Activated effector memory CD4-positive, alpha-beta T cell treated with anti-CD3 and anti-CD28 coated beads, Interleukin-2, amount 50 U/mL, for 16 hours (primary cell): ENCODE measurements at regions not wholly inside any gene's neighbourhood (a gene's known extent, or its start where the extent isn't known, plus 50 kb on each side); places are given as distances from the start of the nearest gene placed in this dataset.
"Not testable (repeated sequence)": the region's sequence is repeated elsewhere in the genome, so short reads cannot be mapped to it uniquely, and the experiment has no call there.

Experiments used
- DNase-seq: peaks from one replicate; pipeline ENCODE4 v3.0.0-alpha.2; 2020

- no peak for DNase-seq
Measured at GRCh38 chr6:14463110-14463509, 345.5 kb downstream of the CD83 start.

DNA sequence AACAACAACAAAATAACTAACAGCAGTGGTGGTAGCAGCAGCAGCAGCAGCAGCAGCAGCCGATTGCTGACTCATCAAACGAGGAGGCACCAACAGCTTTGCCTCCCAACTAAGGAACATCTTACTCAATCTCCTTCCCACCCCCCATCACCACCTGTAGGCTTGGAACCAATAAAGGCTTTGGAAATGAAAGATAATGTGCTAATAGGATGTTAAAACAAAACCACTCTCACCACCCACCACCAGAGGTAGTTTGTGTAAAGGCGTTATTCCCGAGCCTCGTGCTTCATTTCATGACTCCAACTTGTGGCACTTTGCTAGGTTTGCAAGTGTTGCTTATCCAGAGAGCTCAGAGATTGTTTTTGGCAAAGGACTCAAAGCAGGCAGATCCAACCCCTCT is 346.5 kb downstream of the CD83 start:
- DNase-seq: no peak

GRCh38 chr6:14464716-14465115 is 347.1 kb downstream of the CD83 start:
- no peak for DNase-seq

- DNase-seq: no peak
Measured at GRCh38 chr6:14466278-14466677, 348.7 kb downstream of the CD83 start.

DNA sequence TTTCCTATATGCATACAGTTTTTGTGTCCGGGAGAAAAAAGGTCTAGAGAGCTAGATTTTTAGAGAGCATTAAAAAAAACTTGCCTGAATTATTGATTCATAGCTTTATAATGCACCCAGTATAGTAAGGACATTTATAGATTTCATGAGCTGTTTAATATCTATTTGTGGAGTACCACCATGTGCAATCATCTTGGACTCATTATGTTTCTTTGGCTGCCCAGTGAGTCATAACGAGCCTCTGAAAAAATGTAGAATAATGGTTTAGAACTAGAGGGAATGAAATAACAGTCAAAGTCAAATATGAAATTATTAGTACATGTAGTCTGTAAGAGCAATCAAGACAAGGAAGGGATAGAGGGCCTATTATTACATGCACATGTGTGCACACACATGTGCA is 350.0 kb downstream of the CD83 start:
- DNase-seq: no peak

GRCh38 chr6:14468647-14469321 is 351.2 kb downstream of the CD83 start:
- DNase-seq: no peak

DNA sequence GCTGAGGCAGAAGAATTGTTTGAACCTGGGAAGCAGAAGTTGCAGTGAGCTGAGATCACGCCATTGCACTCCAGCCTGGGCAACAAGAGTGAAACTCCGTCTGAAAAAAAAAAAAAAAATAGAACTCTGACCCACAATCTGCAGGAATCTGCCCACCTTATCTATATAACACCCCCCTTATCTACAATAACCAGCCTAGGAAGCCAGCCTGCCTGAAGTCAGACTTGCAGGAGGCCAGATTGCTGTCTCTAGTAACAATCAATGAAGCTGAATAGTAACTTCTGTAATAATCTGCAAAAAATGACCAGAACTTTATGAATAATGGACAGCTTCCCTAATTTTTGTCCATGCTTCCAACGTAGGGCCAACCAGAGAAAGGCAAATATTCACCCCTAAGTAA is 352.5 kb downstream of the CD83 start:
- no peak for DNase-seq

- no peak for DNase-seq
Measured at GRCh38 chr6:14470671-14471070, 353.1 kb downstream of the CD83 start.

GRCh38 chr6:14472255-14472985 is 354.8 kb downstream of the CD83 start:
- no peak for DNase-seq

GRCh38 chr6:14472986-14473337 is 355.4 kb downstream of the CD83 start:
- DNase-seq: no peak

DNA sequence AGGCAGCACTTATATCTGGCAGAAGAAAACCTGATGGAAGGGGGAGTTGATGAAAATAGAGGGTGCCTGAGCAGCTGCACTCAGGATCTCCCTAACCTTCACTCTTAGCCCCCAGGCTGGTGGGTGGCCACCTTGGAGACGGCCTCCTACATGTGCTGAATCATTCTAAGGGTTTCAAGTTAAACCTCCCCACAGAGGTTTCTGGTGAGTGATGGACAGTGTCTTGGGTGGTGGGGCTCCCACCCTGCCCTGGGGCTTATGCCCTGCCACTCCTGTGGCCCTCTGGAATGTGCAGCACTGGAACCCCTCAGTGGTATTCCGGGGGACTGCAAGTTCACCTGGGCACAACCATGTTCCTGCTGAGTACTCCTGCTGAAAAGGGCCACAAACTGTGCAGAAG is 357.2 kb downstream of the CD83 start:
- DNase-seq: no peak

DNA sequence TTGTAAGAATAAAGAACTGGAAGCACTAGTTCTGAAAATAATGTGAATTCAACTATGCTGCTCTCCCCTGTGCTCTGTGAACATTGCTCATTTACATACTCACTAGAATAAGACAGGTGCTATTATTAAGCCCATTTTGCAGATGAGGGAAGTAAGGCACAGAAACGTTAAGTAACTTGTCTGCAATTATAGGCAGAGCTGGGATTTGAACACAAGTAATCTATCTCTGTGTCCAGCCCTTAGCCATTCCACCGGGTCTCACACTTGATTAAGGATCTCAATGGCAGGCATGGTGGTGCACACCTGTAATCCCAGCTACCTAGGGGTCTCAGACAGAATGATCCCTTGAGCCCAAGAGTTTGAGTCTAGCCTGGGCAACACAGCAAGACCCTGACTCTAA is 357.7 kb downstream of the CD83 start:
- DNase-seq: no peak

DNA sequence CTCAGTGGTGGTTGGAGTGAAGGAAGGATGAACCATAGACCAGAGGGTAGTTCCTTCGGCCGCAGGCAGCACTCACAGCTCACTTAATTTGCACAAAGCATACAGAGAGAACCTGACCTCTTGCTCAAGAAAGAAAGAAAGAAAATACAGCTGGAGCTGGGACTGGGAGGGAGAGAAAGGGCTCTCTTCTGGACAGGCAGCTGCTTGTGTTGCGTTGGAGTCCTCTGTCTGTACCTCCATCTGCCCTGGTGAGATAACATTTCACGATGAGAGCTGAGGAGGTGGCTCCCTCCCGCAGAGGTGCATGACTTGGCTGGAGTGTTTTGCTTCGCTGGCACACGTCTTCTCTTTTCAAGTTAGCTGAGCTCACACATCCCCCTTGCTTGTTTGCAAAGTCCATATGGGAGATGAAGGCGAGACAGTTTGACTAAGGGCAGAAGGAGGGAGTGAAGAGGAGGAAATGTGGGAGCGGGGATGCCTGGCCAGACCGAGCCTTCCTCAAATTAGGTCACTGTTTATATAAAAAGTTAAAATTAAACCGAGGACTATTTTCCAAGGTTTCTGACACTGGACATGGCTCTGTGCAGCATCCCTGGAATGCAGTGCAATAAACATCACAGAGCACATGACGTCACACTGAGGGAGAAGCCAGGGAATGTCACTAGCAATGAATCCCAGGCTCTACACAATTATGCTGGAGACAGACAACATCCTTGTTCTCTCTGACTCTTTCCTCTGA is 359.4 kb downstream of the CD83 start:
- DNase-seq: no peak

GRCh38 chr6:14477559-14477958 is 360.0 kb downstream of the CD83 start:
- DNase-seq: no peak

- DNase-seq: no peak
Measured at GRCh38 chr6:14478381-14479225, 361.0 kb downstream of the CD83 start.

DNA sequence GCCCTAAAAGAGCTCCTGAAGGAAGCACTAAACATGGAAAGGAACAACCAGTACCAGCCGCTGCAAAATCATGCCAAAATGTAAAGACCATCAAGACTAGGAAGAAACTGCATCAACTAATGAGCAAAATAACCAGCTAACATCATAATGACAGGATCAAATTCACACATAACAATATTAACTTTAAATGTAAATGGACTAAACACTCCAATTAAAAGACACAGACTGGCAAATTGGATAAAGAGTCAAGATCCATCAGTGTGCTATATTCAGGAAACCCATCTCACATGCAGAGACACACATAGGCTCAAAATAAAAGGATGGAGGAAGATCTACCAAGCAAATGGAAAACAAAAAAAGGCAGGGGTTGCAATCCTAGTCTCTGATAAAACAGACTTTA is 364.4 kb downstream of the CD83 start:
- not testable (repeated sequence) for DNase-seq

DNA sequence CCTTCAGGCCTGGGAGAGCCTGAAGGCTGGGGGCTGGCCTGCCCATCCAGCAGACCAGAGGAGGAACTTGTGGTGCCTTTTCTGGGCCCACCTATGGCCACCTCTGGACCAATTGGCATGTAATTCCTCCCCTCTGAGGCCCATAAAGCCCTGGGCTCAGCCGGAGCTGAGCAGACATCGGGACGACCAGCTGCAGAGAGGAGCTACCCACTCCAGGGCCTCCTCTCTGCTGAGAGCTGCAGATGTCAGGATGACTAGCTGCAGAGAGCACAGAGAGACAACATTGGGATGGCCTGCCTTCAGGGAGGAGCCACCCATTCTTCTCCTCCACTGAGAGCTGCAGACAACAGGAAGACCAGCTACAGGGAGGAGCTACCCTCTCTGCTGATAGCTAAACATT is 370.1 kb downstream of the CD83 start:
- DNase-seq: no peak

DNA sequence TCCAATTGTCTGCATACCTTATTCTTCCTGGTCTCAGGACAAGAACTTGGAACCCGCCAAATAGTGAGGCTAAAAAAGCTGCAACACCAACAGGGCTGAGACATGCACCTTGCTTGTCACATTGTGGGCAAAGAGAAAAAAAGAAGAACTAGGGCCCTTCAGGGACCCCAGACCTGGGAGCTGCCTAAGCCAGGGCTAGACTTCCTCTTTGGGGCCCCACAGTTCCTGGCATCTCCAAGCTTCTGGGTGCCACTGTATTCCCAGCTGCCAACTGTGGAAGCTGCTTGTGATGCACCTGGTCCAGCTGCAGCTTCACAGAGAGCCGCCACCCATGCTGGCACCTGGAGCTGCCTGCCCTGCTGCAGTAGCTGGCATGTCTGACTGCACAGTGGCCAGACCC is 370.6 kb downstream of the CD83 start:
- DNase-seq: no peak

DNA sequence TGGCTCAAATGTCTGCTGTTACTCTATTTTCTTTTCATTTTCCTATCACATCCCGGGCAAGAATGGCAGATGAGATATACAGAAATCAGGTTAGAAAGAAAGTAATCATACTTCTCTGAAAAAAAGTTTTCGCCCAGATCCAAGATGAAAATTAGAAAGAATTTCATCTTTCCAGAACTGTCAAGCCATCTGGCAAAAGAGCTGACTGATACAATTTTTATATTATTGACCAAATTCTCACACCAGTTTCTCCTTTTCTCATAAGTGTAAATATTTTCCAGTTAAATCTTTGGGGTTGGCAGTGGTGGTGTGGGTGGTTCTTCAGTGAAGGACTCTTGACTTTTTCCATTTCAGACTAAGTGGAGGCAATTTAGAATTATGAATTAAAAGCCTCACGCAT is 371.9 kb downstream of the CD83 start:
- no peak for DNase-seq

GRCh38 chr6:14498748-14499147 is 381.2 kb downstream of the CD83 start:
- DNase-seq: no peak

DNA sequence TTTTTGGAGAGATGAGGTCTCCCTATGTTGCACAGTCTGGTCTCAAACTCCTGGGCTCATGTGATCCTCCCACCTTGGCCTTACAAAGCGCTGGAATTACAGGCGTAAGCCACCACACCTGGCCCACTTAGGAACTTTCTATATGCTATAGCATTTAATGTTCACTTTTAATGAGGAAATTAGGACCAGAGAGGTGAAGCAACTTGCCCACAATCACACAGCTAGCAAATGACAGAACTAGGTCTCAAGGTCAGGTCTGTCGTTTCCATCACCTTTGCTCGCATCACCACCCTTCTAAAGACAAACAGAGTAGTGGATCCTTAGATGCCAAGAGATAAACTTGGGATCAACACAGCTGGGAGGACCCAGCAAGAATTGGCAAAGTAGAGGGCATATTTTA is 381.7 kb downstream of the CD83 start:
- no peak for DNase-seq

DNA sequence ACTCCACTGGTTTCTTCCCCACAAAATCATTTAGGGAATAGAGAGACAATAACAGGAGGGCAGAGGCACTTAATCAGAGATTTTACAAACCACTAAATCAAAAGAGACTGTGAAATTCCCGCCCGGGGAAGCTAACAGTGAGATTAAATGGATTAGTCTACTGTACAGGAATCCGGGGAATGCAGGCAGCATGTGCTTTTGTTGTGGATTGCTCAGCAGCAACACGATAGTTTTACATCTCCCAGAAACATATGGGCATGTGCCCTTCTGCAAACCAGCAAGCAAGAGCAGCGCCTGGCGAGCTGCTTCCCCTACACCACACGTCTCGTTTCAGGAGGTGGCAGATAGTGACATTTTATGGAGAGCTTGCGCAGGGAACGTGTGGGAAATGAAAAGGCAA is 382.3 kb downstream of the CD83 start:
- no peak for DNase-seq

DNA sequence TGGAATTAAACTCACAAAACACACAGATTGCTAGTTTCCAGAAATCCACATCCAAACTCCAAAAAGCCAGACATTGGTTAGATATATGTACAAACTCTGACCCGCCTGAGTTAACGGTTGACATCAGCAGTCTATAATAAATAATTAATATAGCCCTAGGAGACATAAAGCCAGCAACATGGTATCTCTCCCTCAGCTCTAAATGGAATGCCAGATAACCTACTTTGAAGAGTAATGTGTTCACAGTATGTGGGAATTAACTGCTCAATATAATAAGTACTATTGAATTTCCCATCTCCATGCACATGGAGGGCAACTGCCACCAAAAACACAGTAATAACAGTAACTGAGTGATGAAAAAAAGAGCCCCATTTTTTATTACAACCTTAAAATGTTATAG is 383.2 kb downstream of the CD83 start:
- DNase-seq: no peak
